ENCODE measurements at regions not wholly inside any gene's neighbourhood (a gene's known extent, or its start where the extent isn't known, plus 50 kb on each side); places are given as distances from the start of the nearest gene placed in this dataset.
A peak's percentile ranks its signal among the peaks of the same experiment; 100 is the strongest.

- no peak for DNase-seq
Measured at GRCh38 chr6:21824431-21825177, 231.1 kb downstream of the SOX4 start.

- DNase-seq = no peak
Measured at GRCh38 chr6:21826023-21826422, 232.5 kb downstream of the SOX4 start.

DNA sequence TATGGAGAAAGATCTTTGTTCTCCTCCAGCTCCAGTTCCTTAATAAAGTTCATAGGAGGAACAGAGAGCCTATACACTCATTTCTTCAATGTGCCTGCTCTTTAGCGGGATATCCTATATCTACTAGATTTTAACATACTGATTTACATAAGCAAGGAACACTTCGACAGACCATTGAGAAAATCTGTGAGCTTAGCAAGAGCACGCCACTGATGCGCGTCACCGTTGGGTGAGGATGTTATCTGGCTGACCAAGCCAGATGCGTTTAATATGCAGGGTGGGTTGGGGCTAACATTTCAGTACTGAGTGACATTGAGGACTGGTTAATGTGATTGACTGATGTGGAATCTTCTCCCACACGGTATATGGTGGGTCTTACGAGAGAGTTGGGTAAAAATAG, 233.4 kb downstream of the SOX4 start:
- no peak for DNase-seq

DNA sequence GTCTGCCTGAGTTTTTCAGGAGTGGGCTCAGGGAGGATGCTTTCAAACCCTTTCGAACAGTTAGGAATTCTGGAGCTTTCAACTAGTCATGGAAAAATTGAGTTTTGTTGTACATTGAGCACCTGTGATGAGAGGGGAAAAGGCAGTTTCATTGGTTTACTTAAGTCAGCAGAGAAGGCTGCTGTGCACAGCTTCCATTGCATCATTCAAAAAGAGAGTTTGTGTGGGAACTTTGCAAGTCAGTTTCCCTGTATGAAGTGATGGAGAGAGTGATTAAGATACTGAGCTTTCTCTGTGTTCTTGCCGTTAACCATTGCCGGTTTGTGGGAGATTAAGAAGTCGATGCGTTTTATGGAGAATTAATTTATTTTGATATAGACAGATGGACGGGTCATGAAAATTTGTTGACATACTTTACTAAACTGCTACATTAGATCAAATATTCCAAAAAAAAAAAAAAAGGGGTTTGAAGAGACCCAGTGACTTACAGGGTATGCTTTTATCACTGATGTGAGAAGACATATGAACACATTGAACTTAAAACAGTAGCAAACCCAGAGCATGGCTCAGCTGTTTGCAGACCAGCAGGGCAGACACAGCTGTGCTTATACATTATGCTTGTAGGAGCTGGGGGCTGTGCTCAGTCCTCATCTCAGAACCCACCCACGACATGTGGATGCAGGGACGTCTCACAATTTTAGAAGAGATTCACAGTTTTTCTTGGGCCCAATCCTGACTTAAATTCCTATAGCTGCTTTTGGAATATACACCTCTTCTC, 234.1 kb downstream of the SOX4 start:
- no peak for DNase-seq

DNA sequence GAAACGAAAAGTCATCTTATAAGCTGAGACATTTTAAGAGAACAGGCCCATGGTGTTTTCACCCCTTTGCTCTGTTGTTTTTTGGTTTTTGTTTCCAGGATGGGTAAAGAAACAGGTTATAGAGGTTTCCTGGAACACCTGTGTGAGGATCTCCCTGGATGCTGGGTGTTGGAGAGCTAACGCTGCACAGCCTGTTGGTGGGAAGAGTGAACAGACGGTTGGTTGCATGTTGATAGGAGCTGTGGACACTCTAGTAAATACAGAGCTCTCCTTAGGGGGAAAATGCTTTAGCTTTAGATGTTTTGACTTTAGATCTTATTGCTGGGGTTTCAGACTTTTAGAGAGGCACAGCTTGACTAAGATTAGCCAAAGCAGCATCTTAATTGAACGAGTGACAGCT, 235.2 kb downstream of the SOX4 start:
- no peak for DNase-seq

GRCh38 chr6:21829126-21829525, 235.6 kb downstream of the SOX4 start:
- DNase-seq = no peak

GRCh38 chr6:21831521-21832291, 238.2 kb downstream of the SOX4 start:
- DNase-seq = no peak

- DNase-seq = no peak
Measured at GRCh38 chr6:21836277-21836676, 242.7 kb downstream of the SOX4 start.

- DNase-seq = no peak
Measured at GRCh38 chr6:21836772-21837425, 243.3 kb downstream of the SOX4 start.

- DNase-seq = no peak
Measured at GRCh38 chr6:21840428-21840827, 246.9 kb downstream of the SOX4 start.

GRCh38 chr6:21842875-21843645, 249.5 kb downstream of the SOX4 start:
- no peak for DNase-seq

GRCh38 chr6:21844120-21844917, 250.8 kb downstream of the SOX4 start:
- no peak for DNase-seq

DNA sequence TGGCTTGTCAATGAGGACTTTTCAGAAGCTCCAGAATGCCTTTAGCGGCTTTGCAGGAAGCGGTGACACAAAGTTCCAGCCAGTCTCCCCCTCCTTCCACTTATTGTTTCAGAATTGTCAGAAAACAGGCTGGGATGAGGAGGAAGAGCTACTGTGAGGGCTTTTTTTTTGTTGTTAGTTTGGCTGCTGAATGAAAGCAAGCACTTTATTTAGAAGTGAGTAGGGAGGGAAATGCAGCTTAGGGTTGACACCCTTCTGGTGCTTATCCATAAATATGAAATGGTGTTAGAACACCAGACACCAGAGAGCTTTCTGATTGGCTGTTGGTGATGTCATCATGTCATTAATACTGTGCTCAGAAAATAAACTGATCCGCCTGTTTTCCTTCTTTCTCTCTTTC, 251.5 kb downstream of the SOX4 start:
- peak in 1 of 2 donors; percentile 48 for DNase-seq

DNA sequence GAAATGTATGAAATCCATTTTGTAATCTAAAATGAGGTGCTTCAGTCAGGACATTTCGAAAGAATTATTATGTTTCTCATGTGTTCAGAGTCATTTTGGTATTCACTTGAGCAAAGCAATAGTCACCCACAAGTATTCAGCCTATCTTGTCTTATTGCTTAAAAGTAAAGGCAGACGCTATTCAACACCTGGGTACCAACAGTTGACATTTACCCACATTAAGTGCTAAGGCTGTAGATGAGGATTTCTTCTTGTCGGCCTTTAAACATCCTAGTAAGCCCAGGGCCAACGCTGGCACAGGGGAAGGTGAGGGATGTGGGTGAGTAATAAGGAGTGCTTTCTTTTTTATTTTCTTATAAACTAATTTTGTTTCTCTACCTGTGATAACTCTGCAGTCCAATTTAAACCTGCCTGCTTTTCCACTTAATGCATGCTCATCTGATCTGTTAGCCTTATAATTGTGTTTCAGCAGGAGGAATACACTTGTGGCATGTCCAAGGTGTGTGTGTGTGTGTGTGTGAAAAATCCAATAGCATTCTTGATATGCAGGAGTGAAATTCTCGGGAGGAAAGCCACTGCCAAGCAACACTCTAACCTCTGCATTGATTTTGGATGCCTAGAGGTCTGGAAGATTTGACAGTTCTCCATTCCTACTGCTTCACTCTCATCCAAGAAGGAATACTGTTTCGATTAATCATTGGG, 252.0 kb downstream of the SOX4 start:
- DNase-seq = no peak

- no peak for DNase-seq
Measured at GRCh38 chr6:21846541-21847451, 253.2 kb downstream of the SOX4 start.

- DNase-seq = no peak
Measured at GRCh38 chr6:21847711-21848480, 254.3 kb downstream of the SOX4 start.

DNA sequence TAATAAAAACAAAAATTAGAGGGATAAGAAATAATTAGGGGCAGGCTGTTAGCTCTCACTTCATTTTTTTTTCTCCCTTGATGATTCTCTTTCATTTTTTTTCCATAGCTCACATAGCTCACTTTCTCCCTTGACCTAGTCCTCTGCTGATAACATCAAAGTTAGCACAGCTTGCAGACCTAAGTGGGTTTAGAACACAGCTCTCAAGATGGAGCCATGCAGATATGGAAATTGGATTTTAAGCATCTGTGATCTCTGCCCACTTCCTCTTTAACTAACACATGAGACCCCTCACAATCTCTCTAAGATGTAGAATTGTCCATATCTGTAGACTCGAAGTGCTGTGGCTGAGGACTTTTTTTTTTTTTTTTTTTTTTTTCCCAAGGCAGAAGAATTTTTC, 257.1 kb downstream of the SOX4 start:
- DNase-seq = no peak

DNA sequence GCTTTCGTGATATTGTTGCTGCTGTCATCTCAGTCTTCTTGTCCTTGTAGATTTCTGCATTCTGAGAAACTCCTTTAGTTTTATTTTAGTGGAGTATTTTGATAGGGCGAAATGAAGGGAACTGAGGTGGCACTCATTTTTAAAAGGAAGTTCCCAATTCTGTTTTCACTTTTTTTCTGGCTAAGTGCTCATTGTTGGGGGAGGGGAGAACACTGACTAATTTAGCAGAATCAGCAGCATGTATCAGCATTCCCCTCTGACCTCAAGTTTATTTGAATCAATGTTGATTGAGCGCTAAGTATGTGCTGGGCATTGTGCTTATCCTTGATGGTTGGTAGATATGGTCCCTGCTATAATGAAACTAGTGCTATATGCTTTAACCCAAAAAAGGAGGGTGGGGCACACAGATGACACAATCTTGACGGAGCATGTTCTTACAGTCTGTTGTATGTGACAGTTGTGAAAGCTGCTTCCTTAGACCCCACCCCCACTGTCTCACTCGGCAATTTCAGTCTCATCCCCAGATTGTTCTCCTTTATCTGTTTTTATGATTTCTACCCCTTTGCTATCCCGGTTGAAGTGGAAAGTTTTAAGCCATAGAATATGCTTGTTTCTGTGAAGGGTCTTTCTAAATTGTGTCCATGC, 262.4 kb downstream of the SOX4 start:
- DNase-seq = no peak

Measured in hippocampal formation (tissue), 2 donors.